HG03520 (cell line): ENCODE measurements at regions not wholly inside any gene's neighbourhood (a gene's known extent, or its start where the extent isn't known, plus 50 kb on each side); places are given as distances from the start of the nearest gene placed in this dataset.

Source experiments
- ATAC-seq: cut with Tn5 transposase; IDR thresholded peaks from one replicate; pipeline ENCODE4 v1.9.1; 2021; ENCODE audit warnings: mild to moderate bottlenecking, moderate library complexity; ENCODE audit not compliant: unreplicated experiment

DNA sequence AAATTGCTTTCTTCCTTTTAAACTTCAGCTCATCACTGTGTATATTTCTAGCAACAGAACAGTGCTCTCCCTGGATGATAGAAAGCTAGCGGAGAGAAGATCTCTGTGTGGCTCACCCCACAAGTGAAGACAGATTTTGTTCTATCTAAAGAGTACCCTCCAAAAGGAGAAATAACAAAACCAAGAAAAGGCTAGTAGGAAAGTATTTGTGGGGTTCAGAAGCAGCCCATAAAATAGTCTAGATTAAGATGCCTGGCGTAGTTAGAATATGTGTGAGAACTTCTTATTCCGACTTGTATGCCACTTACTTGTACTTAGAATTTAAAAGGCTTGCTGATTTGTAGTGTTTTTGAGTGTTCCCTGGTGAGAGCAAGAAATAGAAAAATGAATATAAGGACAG is 214.9 kb upstream of the IL12A start:
- no peak for ATAC-seq

DNA sequence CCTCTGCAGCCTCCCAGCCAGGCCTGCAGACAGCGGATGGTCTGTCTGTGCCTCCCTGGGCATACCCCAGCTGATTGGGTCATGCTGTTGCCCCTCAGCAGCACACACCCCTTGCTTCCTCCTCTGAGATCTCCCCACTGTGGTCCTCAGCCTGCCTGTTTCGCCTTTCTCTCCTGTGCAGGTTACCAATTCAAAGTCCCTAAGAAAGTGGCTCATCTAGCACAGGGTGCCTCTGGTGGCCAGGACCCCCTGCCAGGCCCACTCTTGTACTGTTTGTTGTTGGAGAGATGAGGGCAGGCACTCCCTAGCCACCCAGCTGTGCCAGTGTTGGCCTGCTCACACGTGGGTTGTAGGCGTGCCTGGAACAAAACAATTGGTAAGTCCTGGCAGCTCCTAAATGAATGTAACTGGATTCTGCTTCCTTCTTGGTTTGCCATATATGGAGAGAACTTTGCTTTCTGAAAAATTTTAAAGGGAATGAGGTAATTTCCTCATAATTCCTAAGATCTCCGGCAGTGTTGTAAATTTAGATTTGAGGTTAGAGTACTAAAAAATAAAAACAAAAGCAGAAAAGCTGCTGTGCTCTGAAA is 213.2 kb upstream of the IL12A start:
- no peak for ATAC-seq

DNA sequence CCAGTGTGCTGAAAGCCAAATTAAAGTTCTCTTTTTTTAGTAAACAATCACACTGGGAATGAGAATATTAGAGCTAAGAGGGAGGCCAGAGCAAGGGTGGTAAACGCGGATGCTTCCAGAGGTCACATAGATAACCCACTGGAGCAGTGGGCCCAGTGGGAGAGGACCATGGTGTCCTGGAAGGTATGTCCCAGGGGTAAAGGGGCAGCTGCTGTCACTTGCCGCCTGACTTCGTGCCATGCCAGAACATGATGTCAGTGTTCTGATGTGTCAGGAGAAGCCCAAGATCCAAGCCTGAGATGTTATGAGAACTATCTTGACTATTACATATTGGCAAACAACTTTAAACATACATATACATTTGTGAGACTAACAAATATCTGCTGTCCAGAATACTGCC is 211.9 kb upstream of the IL12A start:
- ATAC-seq = no peak

DNA sequence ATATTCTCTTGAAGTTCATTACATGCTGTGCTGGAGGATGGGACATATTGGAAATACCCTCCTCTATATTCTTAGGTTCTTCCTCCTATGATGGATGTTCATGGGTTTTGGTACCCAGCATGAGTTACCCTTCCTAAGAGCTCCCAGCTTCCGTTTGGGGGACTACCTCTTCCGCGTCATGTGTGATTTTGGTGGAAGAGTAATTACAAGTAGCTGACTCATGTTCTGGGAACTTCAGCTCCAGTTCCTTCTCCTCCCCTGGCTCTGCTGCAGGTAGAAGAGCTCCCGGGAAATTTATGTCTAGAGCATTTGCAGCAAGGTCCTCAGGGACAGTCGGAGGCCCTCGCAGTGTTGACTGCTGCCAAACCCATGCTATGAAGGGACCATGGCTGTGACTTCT is 208.8 kb upstream of the IL12A start:
- ATAC-seq = no peak

DNA sequence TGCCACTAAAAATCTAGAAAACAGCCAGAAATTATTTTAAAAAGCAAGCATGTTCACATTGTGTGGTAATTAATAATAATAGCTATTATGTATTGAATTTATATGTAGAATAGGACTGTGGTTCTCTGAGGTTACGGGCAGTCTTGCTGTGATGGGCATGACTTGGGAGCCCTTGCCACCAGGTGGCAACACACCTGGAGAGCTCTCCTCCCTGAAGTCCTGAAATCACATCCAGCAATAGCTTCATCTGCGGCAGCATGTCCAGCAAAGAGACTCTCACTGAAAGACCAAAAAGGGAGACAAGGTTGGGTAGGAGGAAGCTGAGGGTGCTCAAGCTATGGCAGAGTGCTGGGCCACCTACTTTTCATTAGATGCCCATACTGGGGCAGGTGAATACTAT is 206.8 kb upstream of the IL12A start:
- no peak for ATAC-seq

DNA sequence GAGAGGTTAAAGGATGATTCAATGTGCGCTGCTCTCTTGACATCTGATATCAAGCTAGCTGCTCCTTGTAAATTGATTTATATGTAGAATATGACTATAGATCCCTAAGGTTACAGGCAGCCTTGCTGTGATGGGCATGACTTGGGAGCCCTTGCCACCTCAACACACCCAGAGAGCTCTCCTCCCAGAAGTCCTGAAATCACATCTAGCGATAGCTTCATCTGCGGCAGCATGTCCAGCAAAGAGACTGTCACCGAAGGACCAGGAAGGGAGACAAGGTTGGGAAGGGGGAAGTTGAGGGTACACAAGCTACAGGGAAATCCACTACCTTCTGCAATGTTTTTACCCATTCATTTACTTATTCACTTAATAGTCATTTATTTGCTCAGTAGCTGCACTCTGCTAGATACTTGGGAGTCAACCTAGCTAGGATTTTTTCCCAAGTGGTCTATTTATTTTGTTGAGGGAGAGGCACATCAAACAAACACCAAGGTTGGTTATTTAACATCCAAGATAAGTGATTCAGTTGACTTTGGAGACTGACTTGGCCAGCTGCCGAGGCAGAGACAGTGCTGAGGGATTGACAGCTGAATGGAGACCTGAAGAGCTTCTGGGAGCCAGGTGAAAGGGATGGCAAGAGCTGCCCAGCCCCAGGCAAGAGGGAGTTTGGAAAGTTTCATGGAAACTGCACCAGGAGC is 205.8 kb upstream of the IL12A start:
- no peak for ATAC-seq

DNA sequence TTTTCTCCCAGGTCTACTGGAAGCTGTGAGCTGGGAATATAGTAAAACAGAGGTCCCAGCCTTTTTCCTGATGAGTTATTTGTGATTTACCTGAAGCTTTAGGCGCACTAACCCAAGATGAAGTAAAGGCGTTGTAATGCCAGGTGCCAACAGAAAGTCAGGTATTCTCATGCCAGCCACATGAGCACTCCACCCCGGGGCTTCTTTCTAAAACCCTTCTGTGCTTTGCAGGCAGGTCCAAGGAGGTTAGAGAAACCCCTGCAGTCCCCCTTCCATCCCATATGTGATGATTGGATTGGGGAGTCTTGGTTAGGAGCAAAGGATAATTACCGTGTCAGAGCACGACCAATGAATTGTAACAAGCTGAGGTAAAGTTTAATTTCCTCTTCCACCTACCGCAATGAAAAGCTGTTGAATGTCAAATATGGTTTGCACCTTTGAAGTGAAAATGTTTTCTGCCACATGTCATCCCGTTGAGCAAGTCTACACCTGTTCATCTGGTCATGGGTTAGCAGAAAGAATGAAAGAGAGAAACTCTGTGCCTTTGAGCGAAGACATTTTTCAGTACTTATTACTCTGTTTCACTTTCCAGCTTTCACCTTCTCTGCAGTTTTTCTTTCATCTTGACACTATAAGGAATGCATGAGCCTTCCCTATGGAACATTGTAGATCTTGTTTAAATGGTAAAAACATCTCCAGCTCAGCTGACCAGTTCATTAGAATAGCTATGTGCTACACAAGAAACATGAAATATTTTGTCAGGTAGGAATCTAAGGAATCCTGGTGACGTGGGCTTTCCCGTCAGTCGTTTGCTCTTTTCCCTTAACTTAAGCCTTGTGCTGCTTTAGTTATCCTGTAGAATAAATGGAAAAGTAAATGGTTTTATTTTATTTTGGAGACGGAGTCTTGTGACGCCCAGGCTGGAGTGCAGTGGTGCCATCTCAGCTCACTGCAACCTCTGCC is 204.6 kb upstream of the IL12A start:
- ATAC-seq = peak; percentile 65

DNA sequence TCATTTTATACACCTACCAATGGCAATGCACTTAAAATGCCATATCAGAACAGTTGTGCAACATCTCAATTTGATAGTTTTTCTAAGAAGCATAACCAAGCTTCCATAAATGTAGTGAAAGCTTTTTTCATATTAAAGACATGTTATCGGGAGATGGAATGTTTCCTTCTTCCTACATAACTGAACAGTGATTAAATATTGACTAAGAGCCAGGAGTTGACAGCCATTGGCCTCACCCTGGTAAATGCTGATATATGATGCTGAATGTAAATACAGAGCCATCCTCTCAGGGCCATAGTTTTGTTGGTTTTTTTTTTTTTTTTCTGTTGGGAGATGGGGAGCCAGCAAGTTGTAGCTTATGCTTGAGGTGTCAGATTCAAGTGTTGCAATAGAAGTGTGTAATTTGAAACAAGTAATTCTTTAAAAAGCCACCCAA is 203.3 kb upstream of the IL12A start:
- ATAC-seq = no peak

DNA sequence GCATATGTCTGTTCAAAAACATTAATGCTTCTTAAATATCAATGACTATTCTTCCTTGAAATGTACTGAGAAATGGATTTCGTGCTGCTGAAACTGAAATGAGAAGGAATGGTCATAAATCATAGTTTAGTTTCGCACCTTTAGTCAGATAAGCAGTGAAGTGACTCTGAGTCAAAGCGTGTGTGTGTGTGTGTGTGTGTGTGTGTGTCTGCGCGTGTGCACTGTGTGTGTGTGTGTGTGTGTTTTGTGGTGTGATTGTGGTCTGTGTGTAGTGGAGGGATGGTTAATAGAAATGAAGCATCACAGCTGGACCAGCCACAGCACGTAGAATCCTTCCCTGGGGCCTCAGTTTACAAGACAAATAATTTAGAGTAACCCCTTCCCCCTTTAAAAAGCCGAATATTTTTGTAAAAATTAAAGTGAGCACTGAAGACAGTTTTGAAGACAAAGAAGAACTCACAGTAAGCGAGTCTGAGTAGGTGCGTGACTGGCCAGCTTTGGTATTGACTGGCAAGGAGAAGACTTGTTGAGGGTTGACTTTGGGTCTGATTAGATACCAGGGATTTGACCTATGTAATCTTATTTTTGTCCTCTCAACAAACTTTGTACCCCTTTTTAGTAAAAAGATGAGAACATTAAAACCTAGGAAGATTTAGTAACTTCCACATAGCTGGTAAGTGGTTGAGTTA is 202.0 kb upstream of the IL12A start:
- no peak for ATAC-seq

DNA sequence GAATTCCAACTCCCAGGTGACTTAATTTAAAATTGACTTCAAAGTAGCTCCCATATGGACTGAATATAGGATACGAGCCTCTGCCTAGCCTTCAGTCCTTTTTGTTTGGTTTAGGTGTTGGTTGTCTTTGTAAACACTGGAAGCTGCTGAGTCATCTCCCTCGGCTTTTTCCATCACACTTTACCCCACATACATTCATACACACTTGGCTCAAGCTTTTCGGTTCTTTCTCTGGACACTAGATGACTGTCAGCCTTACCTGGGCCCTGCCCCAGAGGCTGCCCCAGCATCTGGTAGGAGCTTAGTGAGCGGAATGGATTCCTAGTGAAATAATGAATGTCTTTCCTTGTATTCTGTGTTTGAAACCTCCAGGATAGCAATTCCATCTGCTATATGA is 201.5 kb upstream of the IL12A start:
- ATAC-seq = no peak

DNA sequence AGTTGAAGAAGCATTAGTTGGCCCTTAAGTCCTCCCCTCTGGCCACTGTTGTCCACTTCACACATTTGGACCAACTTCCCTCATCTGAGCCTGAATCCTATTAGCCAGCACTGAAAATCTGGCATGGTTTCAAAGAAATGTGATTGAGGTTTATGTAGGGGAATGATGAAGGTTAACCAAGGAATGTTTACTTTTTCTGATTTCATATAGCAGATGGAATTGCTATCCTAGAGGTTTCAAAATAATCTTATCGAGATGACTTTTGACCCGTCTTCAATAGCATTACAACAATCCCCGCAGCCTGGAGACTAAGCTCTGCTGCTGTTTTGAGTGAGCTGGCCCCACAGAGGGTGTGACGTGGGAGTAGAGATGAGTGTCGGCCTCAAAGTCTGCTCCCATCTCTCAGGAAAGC is 200.8 kb upstream of the IL12A start:
- no peak for ATAC-seq

DNA sequence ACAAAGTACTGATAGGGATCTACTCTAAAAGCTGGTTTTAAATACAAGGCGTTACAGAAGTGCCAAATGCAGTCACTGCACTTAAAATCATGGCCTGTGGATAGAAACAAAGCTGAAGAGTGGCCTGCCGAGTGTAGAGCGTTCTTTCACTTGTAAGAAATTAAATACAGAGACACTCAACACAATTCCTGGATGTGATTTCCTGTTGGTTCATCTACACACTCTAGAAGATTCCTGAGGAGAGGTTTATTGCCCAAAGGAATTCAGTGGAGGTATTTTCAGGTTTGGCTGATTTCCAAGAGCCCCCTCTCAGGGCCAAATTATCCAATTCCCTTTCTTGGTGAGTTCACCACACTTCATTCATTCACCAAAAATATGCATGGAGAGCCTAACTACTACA is 200.3 kb upstream of the IL12A start:
- no peak for ATAC-seq

DNA sequence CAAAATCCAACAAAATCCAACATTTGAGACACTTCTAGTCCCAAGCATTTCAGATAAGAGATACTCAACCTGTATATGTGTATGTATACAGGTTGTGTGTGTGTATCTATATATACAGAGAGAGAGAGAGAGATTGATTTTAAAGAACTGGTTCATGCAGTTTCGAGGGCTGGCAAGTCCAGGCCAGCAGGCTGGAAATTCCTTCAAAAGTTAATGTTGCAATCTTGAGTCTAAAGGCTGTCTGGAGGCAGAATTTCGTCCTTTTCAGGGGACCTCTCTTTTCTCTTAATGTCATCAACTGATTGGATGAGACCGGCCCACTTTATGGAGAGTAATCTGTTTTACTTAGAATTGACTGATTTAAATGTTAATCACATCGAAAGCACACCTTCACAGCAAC is 199.6 kb upstream of the IL12A start:
- no peak for ATAC-seq

DNA sequence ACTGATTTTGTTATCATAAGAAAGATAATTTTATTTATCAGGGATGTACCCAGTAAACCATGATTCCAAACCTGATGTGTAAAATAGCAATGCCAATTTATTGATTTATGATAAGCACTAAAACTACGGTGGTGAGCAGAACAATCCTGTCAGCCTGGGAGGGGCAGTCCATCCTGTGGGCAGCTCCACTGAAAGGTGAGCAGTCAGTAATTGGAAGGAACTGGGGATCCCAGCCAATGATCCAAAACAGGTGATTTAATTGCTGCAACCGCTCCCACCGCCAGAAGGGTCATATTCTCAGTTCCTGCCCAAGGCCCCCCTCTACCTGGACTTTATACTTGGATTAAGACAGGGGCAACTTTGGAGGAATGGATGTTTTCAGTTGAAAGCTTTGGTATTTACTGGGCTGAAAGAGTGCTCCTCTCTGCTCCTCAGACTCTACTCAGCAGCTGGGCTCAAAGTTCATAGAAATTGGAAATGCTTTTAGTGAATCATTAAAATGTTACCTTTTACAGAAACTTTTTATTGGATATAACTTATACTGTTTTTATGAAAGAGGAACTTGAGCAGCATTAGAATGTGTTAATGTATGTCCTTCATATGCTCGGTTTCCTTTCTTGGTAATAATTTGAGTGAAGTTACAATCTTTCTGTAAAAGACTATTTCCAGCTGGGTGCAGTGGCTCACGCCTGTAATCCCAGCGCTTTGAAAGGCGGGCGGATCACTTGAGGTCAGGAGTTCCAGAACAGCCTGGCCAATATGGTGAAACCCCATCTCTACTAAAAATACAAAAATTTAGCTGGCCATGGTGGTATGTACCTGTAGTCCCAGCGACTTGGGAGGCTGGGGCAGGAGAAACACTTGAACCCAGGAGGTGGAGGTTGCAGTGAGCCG is 198.6 kb upstream of the IL12A start:
- ATAC-seq = no peak

DNA sequence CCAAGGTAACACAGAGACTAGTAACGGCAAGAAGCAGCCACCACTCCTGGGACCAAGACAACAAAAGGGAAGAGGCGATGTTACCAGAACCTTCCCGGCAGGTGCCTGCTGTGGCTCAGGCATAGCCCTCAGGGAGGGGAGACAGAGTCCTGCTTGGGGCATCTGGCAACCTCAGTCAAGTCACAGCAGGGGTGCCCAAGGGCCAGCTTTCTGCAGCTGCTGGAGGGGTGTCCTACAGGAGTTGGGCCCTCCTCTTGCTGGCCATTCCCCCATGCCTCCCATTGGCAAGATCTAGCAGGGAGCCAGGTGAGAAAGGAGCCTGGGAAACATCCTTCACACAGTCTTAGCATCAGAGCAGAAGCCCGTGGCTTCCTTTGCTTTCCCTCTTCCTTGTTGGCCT is 197.3 kb upstream of the IL12A start:
- no peak for ATAC-seq

DNA sequence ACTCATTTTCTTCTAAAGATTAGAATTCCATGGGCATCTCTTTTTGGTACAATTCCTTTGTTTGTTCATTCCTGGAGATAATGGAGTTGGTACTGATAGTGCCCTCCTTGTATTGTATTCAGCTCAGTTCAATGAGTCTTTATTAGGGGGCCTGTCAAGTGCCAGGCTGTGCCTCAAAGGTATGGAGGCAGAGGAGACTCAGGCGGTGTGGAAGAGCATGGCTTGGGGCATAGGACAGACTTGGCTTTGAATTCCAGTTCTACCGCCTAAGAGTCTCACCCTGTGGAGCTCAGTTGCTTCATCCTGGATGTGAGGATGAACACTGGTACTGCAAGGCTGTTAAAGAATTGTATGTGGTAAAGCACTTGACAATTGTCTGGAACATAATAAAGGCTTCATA is 196.6 kb upstream of the IL12A start:
- no peak for ATAC-seq

DNA sequence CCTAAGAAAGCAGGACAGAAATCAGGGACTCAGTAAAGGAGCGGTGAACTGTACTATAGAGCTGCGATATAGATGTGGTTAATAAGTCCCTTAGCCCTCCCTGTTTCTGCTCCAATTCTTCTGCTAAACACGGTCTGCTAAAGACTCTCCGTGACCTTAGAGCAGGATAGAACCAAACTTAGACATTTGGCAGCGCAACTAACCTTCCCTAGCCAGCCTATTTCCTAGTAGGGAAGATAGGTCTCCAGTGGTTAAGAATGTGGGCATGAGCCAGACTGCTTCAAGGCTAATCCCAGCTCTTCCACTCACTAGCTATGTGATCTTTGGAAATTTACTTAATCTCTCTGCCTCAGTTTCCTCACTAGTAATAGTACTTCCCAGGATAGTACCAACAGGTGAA is 193.6 kb upstream of the IL12A start:
- ATAC-seq = no peak

DNA sequence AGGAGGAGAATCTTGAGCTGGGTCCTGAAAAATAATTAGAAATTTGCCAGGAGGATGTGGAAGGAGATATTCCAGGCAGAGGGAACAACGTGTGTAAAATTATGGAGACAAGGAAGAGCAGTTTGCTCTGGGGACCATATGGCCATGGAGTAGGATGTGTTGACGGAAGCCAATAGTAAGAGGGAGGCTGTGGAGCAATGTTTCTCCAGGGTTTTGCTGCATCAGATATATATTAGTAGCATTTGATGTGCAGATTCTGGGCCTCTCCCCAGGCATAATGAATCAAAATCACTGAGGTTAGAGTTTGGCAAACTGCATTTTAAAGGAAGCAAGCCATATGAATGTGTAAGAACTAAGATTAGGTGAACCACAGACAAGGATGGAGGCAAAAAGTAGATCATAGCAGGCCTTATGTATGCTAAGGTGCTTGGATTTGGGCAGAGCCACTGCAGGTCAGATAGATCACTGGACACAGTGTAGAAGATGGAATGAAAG is 192.9 kb upstream of the IL12A start:
- ATAC-seq = no peak

DNA sequence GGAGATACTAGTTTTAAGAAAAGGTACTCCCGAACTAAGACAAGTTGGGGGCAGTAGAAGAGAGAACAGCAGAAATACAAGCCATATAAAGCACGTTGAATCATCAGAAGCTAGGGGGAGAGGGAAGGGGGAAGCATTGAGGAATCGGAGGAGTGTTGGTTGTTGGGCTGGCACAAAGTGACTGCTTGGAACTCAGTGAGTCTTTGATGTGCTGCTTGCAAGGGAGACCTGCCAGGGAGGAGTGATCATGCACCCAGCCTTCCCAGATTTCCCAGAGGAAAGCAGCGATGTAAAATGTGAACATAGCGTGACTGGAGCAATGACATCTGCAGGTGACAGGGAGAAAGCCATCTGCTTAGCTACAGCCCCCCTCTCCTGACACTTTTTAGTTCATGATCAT is 192.4 kb upstream of the IL12A start:
- no peak for ATAC-seq

DNA sequence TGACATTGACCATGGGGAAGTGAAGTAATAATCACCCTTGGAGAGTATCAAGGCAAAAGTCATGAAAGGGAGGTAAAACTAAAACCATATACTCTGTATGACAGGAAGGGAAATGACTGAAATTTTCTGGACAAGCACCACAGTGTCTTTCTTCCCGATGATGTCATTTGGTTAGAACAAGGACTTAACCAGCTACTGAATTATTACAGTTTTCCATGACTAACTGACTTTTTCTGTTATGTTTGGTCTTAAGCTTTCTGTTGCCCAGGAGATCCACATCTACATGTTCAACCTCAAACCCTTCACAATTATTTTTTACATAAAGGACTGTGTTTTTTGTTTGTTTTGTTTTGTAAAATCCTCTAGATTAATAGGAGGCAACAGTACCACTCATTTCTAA is 191.9 kb upstream of the IL12A start:
- no peak for ATAC-seq
